Uterus (tissue), 2 donors: ENCODE measurements at regions not wholly inside any gene's neighbourhood (a gene's known extent, or its start where the extent isn't known, plus 50 kb on each side); places are given as distances from the start of the nearest gene placed in this dataset.

Experiments
- CTCF ChIP-seq, 4 experiments: fragments of 200-600 bp in 2 of 4; fragments of 450-650 bp in 2 of 4; sonication (generic) in 2 of 4; IDR thresholded peaks; one replicate each; pipeline ENCODE4 v1.5.1; 2016 to 2019; ENCODE audit warnings: antibody characterized with exemption in 4 of 4, mild to moderate bottlenecking in 2 of 4, moderate library complexity in 1 of 4
- POLR2A ChIP-seq, 2 donors: fragments of 450-650 bp; IDR thresholded peaks; one replicate each; pipeline ENCODE4 v1.6.1; 2016; ENCODE audit warnings: antibody characterized with exemption in 2 of 2, mild to moderate bottlenecking in 1 of 2, moderate library complexity in 1 of 2

DNA sequence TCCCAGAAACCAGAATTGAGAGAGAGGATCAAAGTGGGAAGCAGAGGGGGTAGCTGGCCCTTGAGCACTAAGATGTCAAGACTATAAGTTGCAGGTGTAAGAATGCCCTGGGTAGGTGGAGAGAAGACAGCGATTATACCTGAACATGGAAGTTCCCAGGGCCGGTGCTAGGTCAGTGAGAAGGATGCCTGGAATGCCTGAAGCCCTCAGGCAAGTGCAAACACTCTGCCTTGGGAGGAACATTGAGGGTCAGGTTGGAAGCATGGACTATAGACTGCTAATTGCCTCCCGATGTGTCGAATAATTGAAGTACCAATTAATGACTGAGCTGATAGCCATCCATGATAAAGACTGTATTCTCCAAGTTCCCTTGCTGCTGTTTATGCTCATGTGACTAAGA is 185.5 kb downstream of the DMRT2 start:
- no peak for TF ChIP-seq CTCF (IDR thresholded peaks at IDR 0.05)
- TF ChIP-seq POLR2A (IDR thresholded peaks at IDR 0.05), result no peak
